ENCODE measurements at regions not wholly inside any gene's neighbourhood (a gene's known extent, or its start where the extent isn't known, plus 50 kb on each side); places are given as distances from the start of the nearest gene placed in this dataset.

GRCh38 chr2:14557916-14558315 is 74.6 kb upstream of the LRATD1 start:
- H3K9me3 Mint-ChIP-seq: no peaks in the 10 kb centered on the region
- POLR2A ChIA-PET: no interaction called here

GRCh38 chr2:14558335-14558919 is 74.1 kb upstream of the LRATD1 start:
- no peak for ATAC-seq (ENCODE audit: low read depth)
- Mint-ChIP-seq H3K27ac (no peak overlapping the region), H3K36me3 (no peaks in the 10 kb centered on the region), H3K4me1 (no peaks in the 10 kb centered on the region), H3K27me3 (no peaks in the 10 kb centered on the region), H3K4me3 (no peak overlapping the region), H3K9me3 (no peaks in the 10 kb centered on the region)
- POLR2A ChIA-PET: no interaction called here
- no peak for DNase-seq

More at GRCh38 chr2:14557916-14558315, 74.6 kb upstream of the LRATD1 start:
- Mint-ChIP-seq H3K36me3 (no peaks in the 10 kb centered on the region), H3K27me3 (no peaks in the 10 kb centered on the region), H3K4me1 (no peaks in the 10 kb centered on the region), H3K4me3 (no peak overlapping the region), H3K27ac (no peak overlapping the region)
- DNase-seq (no peak), ATAC-seq (ENCODE audit: low read depth) (no peak)

DNA sequence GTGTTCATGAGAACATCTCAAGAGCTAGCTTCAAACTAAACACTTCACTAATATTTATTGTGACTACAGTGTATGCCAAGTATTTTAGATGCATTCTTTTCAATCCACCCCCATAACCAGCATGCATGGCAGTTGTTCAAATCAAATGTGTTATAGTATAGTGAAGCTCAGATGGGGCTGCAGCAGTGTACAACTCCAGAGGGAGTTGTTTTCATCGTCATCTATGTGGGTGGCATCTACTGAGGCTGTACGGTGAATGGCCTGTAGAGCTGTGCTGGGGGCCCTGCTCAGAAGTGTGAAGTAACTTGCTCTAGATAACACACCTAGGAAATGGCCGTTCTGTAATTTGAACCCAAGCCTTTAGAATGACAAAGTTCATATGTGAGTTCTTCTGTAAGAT is 71.8 kb upstream of the LRATD1 start:
- H3K27me3 Mint-ChIP-seq: no peaks in the 10 kb centered on the region
- ATAC-seq (ENCODE audit: low read depth): no peak
- H3K27ac Mint-ChIP-seq: no peak overlapping the region
- DNase-seq: no peak
- H3K36me3 Mint-ChIP-seq: no peaks in the 10 kb centered on the region
- no peak overlapping the region for H3K4me3 Mint-ChIP-seq
- H3K4me1 Mint-ChIP-seq: no peaks in the 10 kb centered on the region
- POLR2A ChIA-PET: no interaction called here
- no peaks in the 10 kb centered on the region for H3K9me3 Mint-ChIP-seq

DNA sequence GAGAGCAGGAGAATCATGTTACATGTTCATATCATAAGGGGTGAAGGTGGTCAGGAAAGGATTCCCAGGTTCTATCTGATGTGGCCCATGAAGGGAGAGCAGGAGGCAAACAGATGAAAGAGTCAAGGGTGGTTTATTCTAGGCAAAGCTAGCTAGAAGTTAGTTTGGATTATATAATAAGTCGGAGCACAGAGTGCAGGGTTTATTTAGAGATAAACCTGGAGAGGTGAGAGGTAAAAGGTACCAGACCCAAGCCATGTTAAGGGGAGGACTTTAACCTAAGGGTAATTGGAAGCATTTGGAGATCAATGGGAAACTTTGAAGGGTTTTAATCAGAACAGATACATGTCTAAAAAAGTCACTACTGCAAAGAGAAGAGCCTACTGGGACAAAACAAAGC is 69.2 kb upstream of the LRATD1 start:
- no peaks in the 10 kb centered on the region for H3K4me1 Mint-ChIP-seq
- no peak overlapping the region for H3K27ac Mint-ChIP-seq
- H3K36me3 Mint-ChIP-seq: no peaks in the 10 kb centered on the region
- H3K4me3 Mint-ChIP-seq: no peak overlapping the region
- ATAC-seq (ENCODE audit: low read depth): no peak
- no peak for DNase-seq
- POLR2A ChIA-PET: no interaction called here
- H3K27me3 Mint-ChIP-seq: no peaks in the 10 kb centered on the region
- H3K9me3 Mint-ChIP-seq: no peaks in the 10 kb centered on the region

DNA sequence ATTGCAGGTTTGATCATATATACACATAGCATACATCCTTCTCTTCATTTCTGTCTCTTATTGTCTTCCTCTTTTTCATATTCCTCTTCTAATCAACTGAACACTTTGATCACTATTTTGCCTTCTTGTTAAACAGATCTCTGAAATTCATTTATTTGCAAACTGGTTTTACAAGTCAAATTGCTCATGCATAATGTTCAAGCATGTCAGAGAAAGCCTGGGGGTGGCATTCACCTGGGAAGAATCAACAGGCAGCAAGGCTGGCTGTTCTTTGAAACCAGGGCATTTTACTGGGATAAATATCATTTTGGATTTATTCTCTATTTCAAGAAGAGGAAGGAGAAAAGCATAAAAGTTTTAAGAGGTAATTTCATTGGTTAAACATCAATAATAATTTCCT is 66.9 kb upstream of the LRATD1 start:
- H3K36me3 Mint-ChIP-seq: no peaks in the 10 kb centered on the region
- no peaks in the 10 kb centered on the region for H3K27me3 Mint-ChIP-seq
- no peaks in the 10 kb centered on the region for H3K9me3 Mint-ChIP-seq
- POLR2A ChIA-PET: no interaction called here
- ATAC-seq (ENCODE audit: low read depth) (no peak), DNase-seq (no peak)
- H3K4me1 Mint-ChIP-seq: no peaks in the 10 kb centered on the region
- no peak overlapping the region for H3K27ac Mint-ChIP-seq
- H3K4me3 Mint-ChIP-seq: no peak overlapping the region

- Mint-ChIP-seq H3K9me3 (no peaks in the 10 kb centered on the region), H3K36me3 (no peaks in the 10 kb centered on the region), H3K27ac (no peak overlapping the region), H3K27me3 (no peaks in the 10 kb centered on the region), H3K4me3 (no peak overlapping the region), H3K4me1 (no peaks in the 10 kb centered on the region)
- POLR2A ChIA-PET: no interaction called here
- no peak for ATAC-seq (ENCODE audit: low read depth)
- DNase-seq: no peak
Measured at GRCh38 chr2:14567561-14567960, 65.0 kb upstream of the LRATD1 start.

DNA sequence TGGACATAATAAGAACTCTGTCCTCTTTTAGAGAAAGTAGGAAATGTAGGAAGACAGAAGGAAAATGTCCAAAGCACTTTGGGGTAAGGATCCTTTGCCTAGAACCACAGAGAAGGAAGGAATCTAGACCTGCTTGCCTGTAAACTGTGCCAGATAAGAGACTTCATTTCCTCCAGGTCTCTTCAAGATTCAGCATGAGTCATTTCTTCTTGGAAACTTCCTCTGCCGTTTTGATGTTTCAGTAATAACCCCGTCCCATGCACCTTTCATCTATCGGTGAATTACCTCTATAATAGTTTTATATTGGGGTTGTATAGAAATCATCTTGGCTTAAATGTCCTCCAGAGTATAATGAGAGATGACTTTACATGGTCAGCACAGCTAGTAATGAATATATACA is 63.2 kb upstream of the LRATD1 start:
- Mint-ChIP-seq H3K4me1 (no peaks in the 10 kb centered on the region), H3K27me3 (no peaks in the 10 kb centered on the region), H3K4me3 (no peak overlapping the region), H3K27ac (no peak overlapping the region), H3K36me3 (no peaks in the 10 kb centered on the region), H3K9me3 (no peaks in the 10 kb centered on the region)
- DNase-seq: no peak
- no peak for ATAC-seq (ENCODE audit: low read depth)
- POLR2A ChIA-PET: no interaction called here

DNA sequence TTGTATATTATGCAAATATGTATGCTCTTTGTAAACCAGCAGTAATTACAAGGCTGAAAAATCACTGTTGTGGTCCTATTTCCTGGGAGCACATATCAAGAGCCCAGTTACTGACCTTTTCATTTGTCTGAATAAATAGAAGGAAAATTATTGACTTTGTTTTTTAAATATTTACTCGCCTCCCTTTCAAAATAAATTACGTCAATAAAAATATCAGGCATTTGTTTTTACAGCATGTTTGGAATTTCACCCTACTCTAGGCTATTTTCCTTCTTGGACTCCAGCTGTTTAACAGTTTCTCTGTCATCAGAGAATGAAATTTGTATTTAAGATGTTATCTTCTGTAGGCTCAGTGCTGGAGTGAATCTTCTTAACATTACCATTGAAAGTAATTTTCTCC is 59.9 kb upstream of the LRATD1 start:
- DNase-seq: no peak
- Mint-ChIP-seq H3K27ac (no peak overlapping the region), H3K36me3 (no peaks in the 10 kb centered on the region), H3K27me3 (no peaks in the 10 kb centered on the region), H3K9me3 (no peaks in the 10 kb centered on the region), H3K4me1 (no peaks in the 10 kb centered on the region), H3K4me3 (no peak overlapping the region)
- no peak for ATAC-seq (ENCODE audit: low read depth)
- POLR2A ChIA-PET: no interaction called here

DNA sequence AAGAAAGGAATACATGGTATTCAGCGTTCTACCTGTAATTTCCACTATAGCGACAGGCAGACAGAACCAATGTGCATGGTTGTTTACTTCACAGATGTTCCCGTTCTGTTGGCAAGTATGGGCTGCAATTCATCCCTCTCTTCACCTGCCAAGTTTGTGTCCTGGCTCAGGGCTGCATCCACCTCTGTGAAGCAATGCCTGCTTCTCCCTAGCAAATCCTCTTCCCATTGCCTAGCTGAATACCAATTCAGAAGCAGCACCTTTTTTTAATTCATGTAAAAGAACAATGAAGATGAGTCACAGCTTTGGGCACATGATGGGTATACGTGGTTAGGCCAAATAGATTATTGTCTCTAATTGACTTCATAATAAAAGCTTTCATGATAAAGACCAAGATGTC is 54.7 kb upstream of the LRATD1 start:
- POLR2A ChIA-PET: no interaction called here
- ATAC-seq (ENCODE audit: low read depth): no peak
- Mint-ChIP-seq H3K27ac (no peak overlapping the region), H3K36me3 (no peaks in the 10 kb centered on the region), H3K9me3 (no peaks in the 10 kb centered on the region), H3K27me3 (no peaks in the 10 kb centered on the region), H3K4me1 (no peaks in the 10 kb centered on the region), H3K4me3 (no peak overlapping the region)
- no peak for DNase-seq
